Right lobe of liver (tissue), 6 donors: ENCODE measurements at regions not wholly inside any gene's neighbourhood (a gene's known extent, or its start where the extent isn't known, plus 50 kb on each side); places are given as distances from the start of the nearest gene placed in this dataset.

ENCODE experiments used
- ATAC-seq, 4 donors: fragments of 200-7000 bp; cut with Tn5 transposase; one replicate each; pipeline ENCODE4 v1.9.1; 2020; ENCODE audit warnings: mild to moderate bottlenecking in 4 of 4, moderate library complexity in 4 of 4
- DNase-seq, 3 donors: peaks; one replicate each; pipeline ENCODE4 v3.0.0-alpha.2; 2020
- H3K27ac ChIP-seq, 3 donors: fragments of 200-600 bp; one replicate each; pipeline ENCODE4 v1.8.0; 2022
- H3K27me3 ChIP-seq, 2 donors: fragments of 200-600 bp; one replicate each; pipeline ENCODE4 v1.8.0; 2022
- H3K36me3 ChIP-seq, 4 donors: fragments of 200-600 bp; sonication (generic) in 1 of 4; one replicate each; pipeline versions ENCODE4 v1.5.1 to v1.8.0; 2017 to 2022; ENCODE audit warnings: control low read depth in 1 of 4
- H3K4me1 ChIP-seq, 4 donors: fragments of 200-600 bp; sonication (generic) in 1 of 4; one replicate each; pipeline versions ENCODE4 v1.5.1 to v1.8.0; 2017 to 2022; ENCODE audit warnings: control low read depth in 1 of 4
- H3K4me3 ChIP-seq, 3 donors: fragments of 200-600 bp; one replicate each; pipeline ENCODE4 v1.8.0; 2022
- H3K9me3 ChIP-seq, 4 donors: fragments of 200-600 bp; sonication (generic) in 1 of 4; one replicate each; pipeline versions ENCODE4 v1.5.1 to v1.8.0; 2017 to 2022; ENCODE audit warnings: control low read depth in 1 of 4
- CTCF ChIP-seq, 4 donors: fragments of 200-600 bp in 3 of 4; fragments of 450-650 bp in 1 of 4; IDR thresholded peaks; one replicate each; pipeline versions ENCODE4 v1.5.1 to v1.8.0; 2016 to 2022; ENCODE audit warnings: antibody characterized with exemption in 4 of 4, mild to moderate bottlenecking in 2 of 4
- POLR2A ChIP-seq: fragments of 450-650 bp; IDR thresholded peaks from one replicate; pipeline ENCODE4 v1.6.1; 2017; ENCODE audit warnings: antibody characterized with exemption, mild to moderate bottlenecking
- WGBS: methylation state at CpG from one replicate; pipeline ENCODE4 v1.1.6; 2018; ENCODE audit warnings: low coverage, low lambda C conversion rate; ENCODE audit not compliant: insufficient coverage; ENCODE audit errors: missing lambda C conversion rate; 5-methylcytosine and 5-hydroxymethylcytosine counted together
- intact Hi-C, 2 donors: fragments of 100-400 bp; cut with DNase I; formaldehyde crosslinking; loops; one replicate each; pipeline versions ENCODE4 v1.11.2 to v1.14.1; 2022
- donor health status: DM: no; HTN: yes; CAD: no.
- donor health status: DM: no; HTN: no; CAD: no.
- donor health status: DM: no; HTN: no; CAD: no.
- donor health status: DM: no; HTN: yes; CAD: no.
- donor health status: DM: no; HTN: yes; CAD: no.

- WGBS: 35% methylated on average over 2 of the region's 2 CpGs
- no peaks in the 10 kb centered on the region for H3K27me3 ChIP-seq
- DNase-seq (no peak), ATAC-seq (no peak)
- H3K4me1 ChIP-seq: no peaks in the 10 kb centered on the region
- intact Hi-C loops: no loop called here
- TF ChIP-seq POLR2A (no peak), CTCF (IDR thresholded peaks at IDR 0.05) (no peak)
- H3K9me3 ChIP-seq: no peaks in the 10 kb centered on the region
- no peak overlapping the region for H3K4me3 ChIP-seq
- no peaks in the 10 kb centered on the region for H3K36me3 ChIP-seq
- no peak overlapping the region for H3K27ac ChIP-seq
Measured at GRCh38 chr3:180188512-180189309, 152.0 kb upstream of the PEX5L start.

- no peak for TF ChIP-seq CTCF (IDR thresholded peaks at IDR 0.05)
- no peak for TF ChIP-seq POLR2A
- WGBS: 72% methylated on average over 3 of the region's 3 CpGs
- intact Hi-C loops: no loop called here
- Histone ChIP-seq H3K27me3 (no peaks in the 10 kb centered on the region), H3K36me3 (no peaks in the 10 kb centered on the region), H3K4me1 (no peaks in the 10 kb centered on the region), H3K9me3 (no peaks in the 10 kb centered on the region), H3K4me3 (no peak overlapping the region), H3K27ac (no peak overlapping the region)
- ATAC-seq (no peak), DNase-seq (no peak)
Measured at GRCh38 chr3:180189310-180189648, 152.5 kb upstream of the PEX5L start.

- H3K27me3 ChIP-seq: no peaks in the 10 kb centered on the region
- ATAC-seq: no peak
- no peaks in the 10 kb centered on the region for H3K4me1 ChIP-seq
- 55% methylated on average over 1 of the region's 1 CpG for WGBS
- H3K36me3 ChIP-seq: no peaks in the 10 kb centered on the region
- intact Hi-C loops: no loop called here
- H3K27ac ChIP-seq: no peak overlapping the region
- no peak for DNase-seq
- TF ChIP-seq POLR2A: no peak
- TF ChIP-seq CTCF (IDR thresholded peaks at IDR 0.05): no peak
- H3K4me3 ChIP-seq: no peak overlapping the region
- H3K9me3 ChIP-seq: no peaks in the 10 kb centered on the region
Measured at GRCh38 chr3:180196658-180197057, 159.9 kb upstream of the PEX5L start.

GRCh38 chr3:180199417-180199995, 162.8 kb upstream of the PEX5L start:
- Histone ChIP-seq H3K27me3 (no peaks in the 10 kb centered on the region), H3K27ac (no peak overlapping the region), H3K9me3 (no peaks in the 10 kb centered on the region), H3K36me3 (no peaks in the 10 kb centered on the region), H3K4me3 (no peak overlapping the region), H3K4me1 (no peaks in the 10 kb centered on the region)
- WGBS: 44% methylated on average over 5 of the region's 5 CpGs
- ATAC-seq (no peak), DNase-seq (no peak)
- intact Hi-C loops: no loop called here
- TF ChIP-seq CTCF (IDR thresholded peaks at IDR 0.05) (no peak), POLR2A (no peak)
